Hindlimb muscle (tissue), 1 donor: ENCODE measurements at regions not wholly inside any gene's neighbourhood (a gene's known extent, or its start where the extent isn't known, plus 50 kb on each side); places are given as distances from the start of the nearest gene placed in this dataset.

ENCODE experiments used
- DNase-seq: peaks from one replicate; pipeline ENCODE4 v3.0.0-alpha.2; 2013

DNA sequence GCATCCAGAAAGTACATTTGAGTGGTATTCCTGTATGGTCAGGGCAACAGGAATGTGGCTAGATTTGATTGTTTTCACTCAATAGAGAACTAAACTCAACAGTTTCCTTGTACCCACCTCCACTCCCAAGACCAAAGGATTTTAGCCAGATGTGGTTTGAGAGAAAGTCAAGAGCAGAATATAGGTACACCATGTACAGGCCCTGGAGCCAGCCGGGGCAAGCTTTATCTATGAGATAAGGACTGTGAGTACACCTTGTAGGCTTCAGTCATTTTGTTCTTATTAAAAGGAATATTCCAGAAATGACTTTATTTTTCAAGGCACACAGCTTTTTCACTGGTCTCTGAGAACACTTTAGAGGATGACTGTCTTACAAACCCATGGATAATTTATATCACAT lies 192.4 kb upstream of the JUN start:
- no peak for DNase-seq

DNA sequence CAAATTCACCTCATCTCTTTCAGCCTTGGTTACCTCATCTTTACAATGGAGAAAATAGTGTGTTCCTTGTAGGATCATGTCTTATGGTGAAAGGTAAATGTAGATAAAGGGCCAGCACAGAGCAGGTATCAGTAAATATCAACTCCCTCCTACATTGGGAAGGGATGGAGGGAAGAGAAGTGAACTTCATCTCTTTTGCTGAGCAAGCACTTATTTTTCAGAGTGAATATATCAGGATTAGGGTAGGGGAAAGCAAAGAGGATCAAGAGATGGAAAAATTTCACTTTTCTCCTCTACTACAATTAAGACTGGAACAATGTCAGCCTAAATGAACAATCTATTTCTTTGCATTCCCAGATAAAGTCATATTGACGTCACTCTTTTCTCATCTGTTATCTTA lies 193.8 kb upstream of the JUN start:
- no peak for DNase-seq

- no peak for DNase-seq
Measured at GRCh38 chr1:58978096-58978495, 194.2 kb upstream of the JUN start.

GRCh38 chr1:58979086-58979485 lies 195.2 kb upstream of the JUN start:
- no peak for DNase-seq

- no peak for DNase-seq
Measured at GRCh38 chr1:58979677-58980076, 195.8 kb upstream of the JUN start.

GRCh38 chr1:58981392-58981791 lies 197.5 kb upstream of the JUN start:
- DNase-seq = no peak

DNA sequence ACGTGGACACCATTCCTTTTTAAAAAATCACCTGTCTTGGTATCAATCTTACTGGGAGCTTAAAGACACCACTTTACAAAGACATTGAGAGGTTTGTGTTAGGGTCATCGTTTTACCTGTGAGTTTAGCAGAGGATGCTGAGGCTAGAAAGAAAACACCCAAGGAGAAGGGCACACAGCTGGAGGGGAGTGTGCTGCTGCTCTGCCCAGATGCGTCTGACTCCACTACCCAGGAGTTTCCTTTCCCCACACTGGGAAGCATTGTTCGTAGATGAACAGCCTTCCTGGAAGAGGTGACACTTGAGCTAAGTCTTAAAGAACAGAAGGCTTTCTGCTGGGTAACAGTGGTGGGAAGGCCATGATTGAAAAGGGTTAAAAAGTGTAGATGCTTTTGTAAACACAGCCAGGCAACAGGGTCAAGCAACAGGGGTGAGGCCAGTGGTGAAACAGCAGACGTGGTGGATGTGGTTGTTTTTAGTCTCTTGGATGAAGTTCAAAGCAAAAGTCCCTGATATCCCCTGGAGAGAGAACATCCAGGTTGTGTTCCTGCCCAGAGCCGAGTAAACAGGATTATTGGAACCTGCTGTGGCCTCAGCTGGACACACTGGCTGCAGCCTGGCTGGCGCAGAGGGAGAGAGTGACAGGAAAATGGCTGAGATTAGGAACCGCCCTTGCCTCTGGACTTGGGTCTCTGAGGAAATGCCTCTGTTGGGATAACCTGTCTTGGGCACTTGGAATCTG lies 198.6 kb upstream of the JUN start:
- DNase-seq = no peak

DNA sequence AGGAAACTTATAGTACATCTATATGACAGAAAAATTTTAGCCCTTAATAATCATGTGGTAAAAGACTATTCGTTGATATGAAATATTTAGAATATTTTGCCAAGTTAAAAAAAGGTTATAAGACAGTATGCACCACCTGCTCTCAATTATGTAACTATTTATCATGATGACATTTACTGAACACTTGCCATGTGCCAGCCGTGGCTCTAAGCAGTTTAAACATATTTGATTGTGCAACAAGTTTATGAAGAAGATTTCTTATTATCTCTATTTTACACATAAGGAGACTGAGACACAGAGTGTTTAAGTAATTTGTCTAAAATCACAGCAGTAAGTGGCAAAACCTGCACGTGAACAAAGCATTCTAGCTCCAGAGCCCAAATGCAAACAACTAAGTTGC lies 199.3 kb upstream of the JUN start:
- DNase-seq = no peak

DNA sequence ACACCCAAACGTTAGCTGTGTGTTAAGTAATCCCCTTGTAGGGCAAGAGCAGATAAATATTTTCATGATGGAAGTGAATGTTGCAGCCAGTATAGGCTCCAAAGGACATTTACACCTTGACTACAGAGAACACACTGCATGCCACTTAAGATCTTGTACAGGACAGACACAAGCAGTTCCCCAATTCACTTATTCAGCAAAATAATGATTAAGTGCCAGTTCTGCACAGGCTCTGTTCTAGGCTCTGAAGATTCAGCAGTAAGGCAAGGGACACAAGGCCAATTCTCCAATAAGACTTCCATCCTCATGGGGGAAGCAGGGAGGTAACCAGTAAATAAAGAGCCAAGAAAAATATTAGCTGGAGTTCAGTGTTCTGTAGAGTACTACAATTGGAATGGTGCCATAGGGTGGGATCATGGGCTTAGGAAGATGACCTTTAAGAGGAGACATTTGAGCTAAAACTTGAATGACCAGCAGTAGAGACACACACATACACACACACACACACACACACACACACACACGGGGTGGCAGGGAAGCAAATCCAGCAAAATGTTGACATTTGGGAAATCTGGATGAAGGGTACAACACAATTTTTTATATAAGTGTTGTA lies 199.9 kb upstream of the JUN start:
- DNase-seq = no peak

GRCh38 chr1:58986996-58987767 lies 203.3 kb upstream of the JUN start:
- no peak for DNase-seq

DNA sequence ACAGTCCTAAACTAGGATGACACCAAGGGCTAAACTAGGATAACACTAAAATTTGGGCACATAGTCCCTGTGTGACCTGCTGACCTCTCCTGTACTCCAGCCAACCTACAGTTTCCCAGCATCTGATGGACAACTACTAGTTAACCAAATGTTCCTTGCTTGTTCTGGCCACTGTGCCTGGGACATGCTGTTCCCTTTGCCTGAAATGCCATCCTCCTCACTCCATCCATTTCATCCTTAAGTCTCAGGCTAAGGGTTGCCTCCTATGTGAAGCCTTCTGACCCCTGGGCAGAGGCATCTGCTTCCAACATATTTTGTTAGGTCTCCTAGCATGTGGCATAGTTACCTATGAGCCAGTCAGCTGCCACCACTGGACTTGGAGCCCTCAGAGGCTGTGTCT lies 204.9 kb upstream of the JUN start:
- no peak for DNase-seq

DNA sequence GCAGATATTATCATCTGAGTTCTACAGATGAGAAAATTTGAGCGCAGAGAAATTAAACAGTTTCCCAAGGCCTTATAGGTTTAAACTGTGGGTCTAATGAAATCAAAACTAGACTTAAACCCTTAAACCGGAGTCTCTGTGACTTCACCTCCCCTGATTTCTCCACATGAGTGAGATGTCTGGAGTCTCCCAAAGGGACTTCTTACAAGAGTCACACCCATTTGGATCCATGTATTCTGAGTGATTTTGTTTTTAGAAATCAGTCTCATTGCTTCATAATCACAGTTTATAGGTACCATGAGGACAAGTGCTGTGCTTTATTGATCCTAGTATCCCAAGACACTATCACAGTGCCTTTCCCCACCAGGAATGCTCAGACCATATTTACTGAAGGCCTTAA lies 206.0 kb upstream of the JUN start:
- DNase-seq = no peak

GRCh38 chr1:58991305-58991704 lies 207.5 kb upstream of the JUN start:
- DNase-seq = no peak

DNA sequence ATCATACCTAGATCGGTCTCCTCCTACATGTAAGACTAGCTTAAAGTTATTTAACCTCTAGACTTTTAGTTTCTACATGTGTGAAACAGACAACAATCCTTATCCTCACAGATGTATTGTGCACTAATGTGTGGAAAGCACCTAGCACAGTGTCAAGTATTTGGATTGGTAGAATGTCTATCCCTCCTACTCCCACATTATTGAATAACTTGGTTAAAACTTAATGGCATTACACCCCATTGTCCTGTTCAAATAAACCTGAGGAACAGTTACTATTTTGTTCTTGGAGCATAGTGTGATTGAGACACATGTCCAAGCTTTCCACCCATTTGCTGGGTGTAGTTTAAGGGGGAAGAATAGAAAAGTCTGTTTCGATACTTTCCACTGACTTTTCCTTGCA lies 208.8 kb upstream of the JUN start:
- no peak for DNase-seq

- no peak for DNase-seq
Measured at GRCh38 chr1:58993403-58993802, 209.6 kb upstream of the JUN start.

GRCh38 chr1:58994664-58995063 lies 210.8 kb upstream of the JUN start:
- DNase-seq = no peak

GRCh38 chr1:58996341-58997059 lies 212.7 kb upstream of the JUN start:
- DNase-seq = no peak

DNA sequence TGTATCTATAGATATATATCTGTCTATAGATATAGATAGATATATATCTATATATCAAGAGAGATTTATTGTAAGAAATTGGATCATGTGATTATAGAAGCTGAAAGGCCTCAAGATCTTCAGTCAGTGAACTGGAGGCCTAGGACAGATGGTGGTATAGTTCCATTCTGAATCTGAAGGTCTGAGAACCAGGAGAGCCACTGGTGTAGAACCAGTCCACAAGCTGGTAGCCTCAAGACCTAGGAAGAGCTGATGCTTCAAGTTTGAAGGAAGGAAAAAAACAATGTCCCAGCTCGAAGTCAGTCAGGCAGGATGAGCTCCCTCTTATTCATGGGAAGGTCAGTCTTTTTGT lies 213.2 kb upstream of the JUN start:
- no peak for DNase-seq

DNA sequence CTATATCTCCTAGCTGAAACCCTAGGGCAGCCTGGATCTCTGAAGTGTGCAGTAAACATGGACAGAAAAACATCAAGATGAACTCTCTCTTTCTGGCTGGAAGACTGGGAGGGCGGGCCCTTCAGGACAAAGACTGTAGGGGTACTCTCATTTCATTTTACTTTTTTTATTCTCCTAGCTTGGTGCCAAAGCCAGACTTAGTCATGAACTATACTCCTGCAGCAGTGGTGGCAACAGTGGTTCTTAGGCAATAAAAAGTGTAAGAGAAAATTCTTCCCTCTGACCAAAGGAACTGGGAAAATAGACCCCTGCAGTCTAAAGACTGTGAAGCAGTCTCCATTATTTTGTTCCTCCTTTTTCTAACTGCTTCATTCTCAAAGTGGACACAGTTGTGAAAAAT lies 213.8 kb upstream of the JUN start:
- no peak for DNase-seq

DNA sequence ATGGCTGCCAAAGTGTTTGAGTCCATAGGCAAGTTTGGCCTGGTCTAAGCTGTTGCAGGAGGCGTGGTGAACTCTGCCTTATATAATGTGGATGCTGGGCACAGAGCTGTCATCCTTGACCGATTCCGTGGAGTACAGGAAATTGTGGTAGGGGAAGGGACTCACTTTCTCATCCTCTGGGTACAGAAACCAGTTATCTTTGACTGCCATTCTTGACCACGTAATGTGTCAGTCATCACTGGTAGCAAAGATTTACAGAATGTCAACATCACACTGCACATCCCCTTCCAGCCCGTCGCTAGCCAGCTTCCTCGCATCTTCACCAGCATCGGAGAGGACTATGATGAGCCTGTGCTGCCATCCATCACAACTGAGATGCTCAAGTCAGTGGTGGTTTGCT lies 215.8 kb upstream of the JUN start:
- no peak for DNase-seq

GRCh38 chr1:59004755-59005154 lies 220.9 kb upstream of the JUN start:
- DNase-seq = no peak

DNA sequence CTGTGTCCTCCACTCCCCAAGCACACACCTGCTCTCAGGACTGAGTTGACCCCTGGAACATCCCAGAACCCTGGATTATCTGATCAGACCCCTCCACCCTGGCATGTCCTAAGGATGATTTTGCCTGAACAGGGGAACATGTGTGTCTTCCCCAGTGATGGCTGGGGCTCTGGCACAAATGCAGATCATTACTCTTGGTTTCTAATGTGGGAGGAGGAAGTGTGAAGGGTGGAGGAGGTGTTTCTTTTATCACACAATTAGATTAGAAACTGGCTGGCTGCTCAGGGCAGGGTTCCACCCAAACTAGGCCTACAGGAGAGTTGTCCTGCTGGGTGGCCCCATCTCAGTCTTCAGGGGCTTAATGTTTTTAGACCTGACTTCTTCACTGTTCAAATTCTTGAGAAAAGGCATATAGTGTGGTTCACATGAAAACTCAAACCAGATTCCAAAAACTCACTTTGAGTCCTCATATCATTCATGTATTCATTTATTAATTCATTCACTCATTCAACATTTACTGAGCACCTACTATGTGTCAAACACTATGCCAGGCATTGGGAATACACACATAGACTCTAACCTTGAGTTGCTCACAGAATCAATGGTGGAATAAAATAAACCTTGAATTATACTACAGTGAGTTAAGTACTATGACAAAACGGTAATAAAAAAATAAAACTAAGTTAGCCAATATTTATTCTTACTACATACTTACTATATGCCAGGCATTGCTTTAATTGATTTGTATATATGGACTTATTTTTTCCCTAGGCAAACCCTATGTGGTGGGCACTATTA lies 221.8 kb upstream of the JUN start:
- DNase-seq = no peak

DNA sequence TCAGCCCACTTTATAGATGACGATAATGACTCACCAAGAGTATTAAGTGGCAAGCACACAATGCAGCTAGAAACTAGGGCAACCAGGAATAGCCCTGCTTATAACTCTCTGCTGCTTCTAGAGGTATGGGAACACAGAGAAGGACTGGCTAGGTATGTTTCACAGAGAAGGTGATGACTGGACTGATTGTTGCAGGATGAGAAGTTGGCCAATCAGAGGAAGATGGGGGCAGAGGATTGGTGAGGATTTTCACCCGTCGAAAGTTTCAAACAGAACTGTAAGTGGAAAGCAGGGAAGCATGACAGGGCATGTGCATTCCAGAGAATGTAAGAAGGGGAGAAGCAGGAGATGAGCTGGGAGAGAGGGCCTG lies 222.4 kb upstream of the JUN start:
- DNase-seq = no peak
